ENCODE measurements at regions not wholly inside any gene's neighbourhood (a gene's known extent, or its start where the extent isn't known, plus 50 kb on each side); places are given as distances from the start of the nearest gene placed in this dataset.

- no peak for DNase-seq (ENCODE audit: low read depth in 2 of 2)
These were observed 57.3 kb upstream of the TANK start for GRCh38 chr2:161102770-161103450.

- DNase-seq (ENCODE audit: low read depth in 2 of 2), result no peak
These were observed 56.8 kb upstream of the TANK start for GRCh38 chr2:161103451-161103831.

GRCh38 chr2:161104054-161104553 lies 56.1 kb upstream of the TANK start:
- no peak for DNase-seq (ENCODE audit: low read depth in 2 of 2)

- no peak for DNase-seq (ENCODE audit: low read depth in 2 of 2)
These were observed 53.0 kb upstream of the TANK start for GRCh38 chr2:161107265-161107664.

Measured in stimulated activated CD8-positive, alpha-beta memory T cell treated with anti-CD3 and anti-CD28 coated beads, Interleukin-2, amount 100 ng/mL, for 48 hours (primary cell).